ENCODE measurements at regions not wholly inside any gene's neighbourhood (a gene's known extent, or its start where the extent isn't known, plus 50 kb on each side); places are given as distances from the start of the nearest gene placed in this dataset.
"Not testable (repeated sequence)": the region's sequence is repeated elsewhere in the genome, so short reads cannot be mapped to it uniquely, and the experiment has no call there.

GRCh38 chr1:143905214-143906179, 66.3 kb downstream of the FAM72C start:
- peak; percentile 85 for DNase-seq

GRCh38 chr1:143904622-143904979, 67.2 kb downstream of the FAM72C start:
- DNase-seq, result not testable (repeated sequence)

DNA sequence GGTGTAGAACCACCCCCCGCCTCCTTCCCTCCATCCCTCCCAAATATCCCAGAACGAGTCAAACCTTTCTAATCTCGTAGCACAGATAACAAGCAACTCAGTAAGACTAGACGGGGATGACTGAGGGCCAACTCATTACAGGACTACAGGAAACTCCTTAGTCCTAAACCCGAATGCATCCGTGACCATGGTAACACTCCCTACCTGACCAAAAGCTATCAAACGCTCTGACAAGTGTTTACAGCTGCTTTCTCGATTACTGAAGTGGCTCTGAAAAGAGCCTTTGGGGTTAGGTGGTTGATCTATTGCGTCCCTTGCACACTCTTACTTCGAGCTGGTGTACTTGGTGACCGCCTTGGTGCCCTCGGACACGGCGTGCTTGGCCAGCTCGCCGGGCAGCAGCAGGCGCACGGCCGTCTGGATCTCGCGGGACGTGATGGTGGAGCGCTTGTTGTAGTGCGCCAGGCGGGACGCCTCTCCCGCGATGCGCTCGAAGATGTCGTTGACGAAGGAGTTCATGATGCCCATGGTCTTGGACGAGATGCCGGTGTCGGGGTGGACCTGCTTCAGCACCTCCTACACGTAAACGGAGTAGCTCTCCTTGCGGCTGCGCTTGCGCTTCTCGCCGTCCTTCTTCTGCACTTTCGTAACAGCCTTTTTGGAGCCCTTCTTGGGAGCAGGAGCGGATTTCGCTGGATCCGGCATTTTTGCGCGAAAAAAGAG, 67.7 kb downstream of the FAM72C start:
- peak; percentile 25 for DNase-seq

- DNase-seq, result not testable (repeated sequence)
Observed at GRCh38 chr1:143896377-143896776, 75.4 kb downstream of the FAM72C start.

- peak; percentile 34 for DNase-seq
Observed at GRCh38 chr1:143884932-143885574, 86.7 kb downstream of the FAM72C start.

DNA sequence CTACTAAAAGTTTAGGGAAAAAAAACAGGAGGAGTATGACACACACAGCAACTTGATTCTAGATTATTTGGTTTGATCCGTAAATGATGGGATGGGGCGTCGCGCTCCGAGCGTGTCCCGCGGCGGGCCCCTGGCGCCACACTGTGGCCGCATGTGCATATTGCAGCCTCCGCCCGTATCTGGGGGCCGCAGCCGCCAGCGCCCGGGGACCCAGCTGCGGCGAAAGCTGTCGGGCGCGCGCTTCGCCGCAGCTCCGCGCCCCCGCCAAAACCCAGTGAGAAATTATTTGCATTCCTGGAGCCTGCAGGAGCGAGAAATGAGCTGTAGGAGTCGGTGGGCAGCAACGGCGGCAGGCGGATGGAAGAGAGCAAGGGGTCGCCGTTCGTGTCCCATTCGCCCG, 87.3 kb downstream of the FAM72C start:
- not testable (repeated sequence) for DNase-seq

- DNase-seq, result not testable (repeated sequence)
Observed at GRCh38 chr1:143879757-143880536, 91.8 kb downstream of the FAM72C start.

GRCh38 chr1:143875947-143876346, 95.8 kb downstream of the FAM72C start:
- not testable (repeated sequence) for DNase-seq

DNA sequence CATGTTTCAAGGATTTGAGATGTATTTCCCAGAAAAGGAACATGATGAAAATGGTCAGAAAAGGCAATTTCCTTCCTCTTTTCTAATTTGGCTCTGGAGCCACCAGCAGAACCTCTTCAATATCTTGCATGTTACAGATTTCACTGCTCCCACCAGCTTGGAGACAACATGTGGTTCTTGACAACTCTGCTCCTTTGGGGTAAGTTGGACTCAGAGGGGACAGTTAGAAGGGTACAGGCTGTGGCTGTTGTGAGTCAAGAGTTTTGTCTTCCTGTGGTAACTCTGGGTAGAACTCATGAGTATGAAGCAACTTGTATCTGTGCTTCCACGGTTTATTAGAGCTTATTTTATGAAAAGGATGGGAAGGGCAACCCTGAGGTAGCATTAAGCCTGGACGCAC, 97.2 kb downstream of the FAM72C start:
- not testable (repeated sequence) for DNase-seq

DNA sequence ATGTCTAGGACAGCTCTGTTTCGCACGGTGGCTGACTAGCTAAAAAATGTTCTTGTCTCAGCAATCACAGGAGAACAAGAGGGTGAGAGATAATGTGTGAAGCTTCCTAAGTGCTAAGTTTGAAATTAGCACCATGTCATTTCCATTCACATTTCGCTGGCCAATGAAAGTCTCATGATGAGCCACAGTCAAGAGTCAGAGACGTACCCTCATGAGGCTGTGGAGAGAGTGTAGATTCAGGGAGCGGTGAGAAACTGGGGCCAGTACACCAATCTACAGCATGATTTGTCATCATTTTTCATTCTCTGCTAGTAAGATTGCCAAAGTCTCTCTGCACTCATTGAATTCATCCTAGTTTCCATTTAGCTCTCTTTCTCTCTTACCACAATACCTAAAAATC, 98.1 kb downstream of the FAM72C start:
- DNase-seq, result not testable (repeated sequence)

GRCh38 chr1:143870388-143870787, 101.4 kb downstream of the FAM72C start:
- not testable (repeated sequence) for DNase-seq

- DNase-seq, result not testable (repeated sequence)
Observed at GRCh38 chr1:143867590-143868220, 104.1 kb downstream of the FAM72C start.

DNA sequence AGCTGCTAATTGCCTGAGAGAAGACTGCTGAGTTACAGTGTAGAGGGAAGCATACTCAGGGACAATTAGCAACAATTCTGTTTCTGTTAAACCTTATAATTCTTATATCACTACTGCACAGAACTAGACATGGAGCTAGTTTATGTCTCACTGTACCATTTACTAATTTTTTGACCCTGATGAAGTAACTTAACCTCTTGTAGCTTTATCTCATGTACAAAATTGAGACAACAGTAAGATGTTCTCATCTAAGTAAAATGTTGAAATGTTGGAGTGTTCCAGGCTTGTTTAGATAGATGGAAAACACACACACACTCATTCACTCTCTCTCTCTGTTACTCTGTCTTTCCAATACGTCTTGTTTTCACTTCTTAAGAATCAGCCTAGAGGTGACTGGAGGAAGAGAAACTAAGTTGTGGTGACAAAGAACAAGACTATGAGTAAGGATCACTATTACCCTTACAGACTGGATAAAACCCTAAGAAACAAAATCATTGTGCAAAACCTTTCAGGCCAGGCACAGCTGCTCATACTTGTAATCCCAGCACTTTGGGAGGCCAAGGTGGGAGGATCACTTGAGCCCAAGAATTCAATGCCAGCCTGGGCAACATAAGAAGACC, 107.8 kb downstream of the FAM72C start:
- DNase-seq, result not testable (repeated sequence)

DNA sequence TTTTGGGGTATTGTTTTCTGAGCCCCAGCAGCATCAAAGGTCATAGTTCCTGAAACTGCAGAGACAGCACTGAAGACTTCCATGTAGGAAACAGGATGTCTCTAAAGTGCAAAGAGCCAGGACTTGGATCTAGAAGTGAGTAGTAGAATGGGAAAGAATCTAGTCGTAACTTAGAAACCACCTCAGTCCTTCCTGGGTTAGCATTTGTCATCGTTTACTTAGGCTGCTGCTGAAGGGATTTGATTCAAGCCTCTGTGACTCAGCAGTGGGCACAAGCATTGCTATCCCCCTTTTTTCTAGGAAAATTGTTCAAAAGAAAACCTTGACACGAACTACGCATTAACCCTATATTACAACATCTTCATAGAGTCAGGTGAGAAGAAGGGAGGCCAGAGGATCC, 109.1 kb downstream of the FAM72C start:
- not testable (repeated sequence) for DNase-seq

DNA sequence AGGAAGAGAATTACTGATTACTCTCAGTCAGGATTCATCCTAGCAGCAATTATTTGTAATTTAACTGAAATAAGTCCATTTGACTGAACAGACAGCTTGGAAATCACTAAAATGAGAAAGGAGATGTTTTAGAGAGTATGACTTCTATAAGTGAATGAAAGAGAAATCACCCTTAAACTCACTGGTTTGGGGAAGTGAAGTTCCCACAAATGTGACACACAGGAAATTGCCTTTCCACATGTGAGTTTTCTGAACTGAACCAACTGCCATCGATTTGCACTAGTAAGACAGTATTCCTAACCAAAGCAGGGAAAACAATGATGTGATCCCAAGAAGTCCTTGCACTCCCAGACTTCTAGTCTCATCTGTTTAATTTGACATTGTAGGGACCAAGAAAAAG, 110.5 kb downstream of the FAM72C start:
- DNase-seq, result not testable (repeated sequence)

DNA sequence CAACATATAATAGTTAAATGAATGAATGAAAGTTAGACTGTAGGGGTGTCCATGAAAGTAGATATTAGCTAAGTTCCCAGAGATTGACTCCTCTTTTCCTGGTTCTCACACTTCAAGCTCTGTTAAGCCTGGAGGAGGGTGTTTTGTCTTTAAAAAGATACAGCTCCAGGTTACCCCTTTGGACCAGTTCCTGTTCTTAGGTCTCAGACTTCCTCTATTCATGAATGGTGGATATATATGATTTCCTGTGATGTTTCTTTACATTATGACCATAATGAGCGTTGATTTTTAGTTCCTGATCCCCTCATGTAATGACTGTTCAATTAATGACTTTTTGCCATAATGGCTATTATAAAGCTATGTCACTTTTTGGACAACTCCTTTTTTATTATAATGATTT, 115.9 kb downstream of the FAM72C start:
- not testable (repeated sequence) for DNase-seq

DNA sequence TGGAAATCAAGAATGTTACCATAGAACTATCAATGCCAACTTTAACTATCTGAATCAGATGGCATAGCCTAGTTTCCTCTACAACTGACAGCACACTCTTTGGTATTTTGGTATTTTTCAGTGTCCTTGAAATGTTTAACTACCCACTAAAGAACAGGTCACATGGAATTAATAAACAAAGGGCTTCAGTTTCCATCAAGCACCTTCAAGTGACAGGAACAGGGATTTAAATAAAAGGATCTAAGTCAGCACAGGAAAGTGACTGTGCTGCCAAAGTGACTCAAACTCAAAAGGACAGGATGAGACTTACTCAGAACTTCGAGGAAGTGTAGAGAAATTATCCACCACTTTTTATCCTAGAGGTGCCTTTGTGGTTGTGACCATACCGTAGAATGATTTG, 117.7 kb downstream of the FAM72C start:
- not testable (repeated sequence) for DNase-seq

- not testable (repeated sequence) for DNase-seq
Observed at GRCh38 chr1:143850637-143851036, 121.1 kb downstream of the FAM72C start.

DNA sequence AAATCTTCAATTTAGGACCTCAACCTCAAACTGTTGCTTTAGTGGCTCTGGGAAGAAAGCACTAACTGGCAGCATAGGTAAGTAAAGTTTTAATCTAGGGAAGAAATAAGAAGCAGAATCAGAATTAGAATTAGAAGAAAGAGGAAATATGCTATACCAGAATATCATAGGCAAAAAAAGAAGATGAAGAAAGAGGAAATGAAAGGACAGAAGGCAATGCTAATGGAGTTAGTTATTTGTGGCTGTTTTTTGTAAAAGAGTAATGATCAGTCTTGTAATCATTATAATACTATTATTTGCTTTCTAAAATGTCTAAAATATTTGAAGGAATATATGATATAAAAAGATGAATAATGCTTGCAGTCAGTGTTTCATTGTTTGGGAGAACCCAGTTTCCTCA, 122.9 kb downstream of the FAM72C start:
- DNase-seq, result not testable (repeated sequence)

- DNase-seq, result not testable (repeated sequence)
Observed at GRCh38 chr1:143845193-143845592, 126.6 kb downstream of the FAM72C start.

DNA sequence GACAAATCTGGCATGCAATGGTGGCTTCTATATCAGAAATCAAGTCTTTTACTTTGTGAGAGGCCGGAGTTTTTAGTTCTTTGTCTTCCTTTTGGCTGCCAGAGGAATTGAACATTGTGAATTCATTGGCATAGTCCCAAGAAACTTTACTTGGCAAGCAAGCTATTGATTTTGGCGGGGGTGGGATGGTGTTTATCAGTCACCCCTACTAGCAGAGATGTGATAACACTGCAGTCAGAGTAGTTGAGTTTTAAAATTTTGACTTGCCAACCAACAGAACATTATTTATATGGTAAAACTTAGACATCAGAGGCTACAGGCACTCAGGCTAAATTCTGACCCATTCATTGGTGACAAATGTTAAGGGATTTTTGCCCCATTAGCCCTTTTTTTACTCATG, 129.7 kb downstream of the FAM72C start:
- DNase-seq, result not testable (repeated sequence)

All from NCI-H1105 treated with DMSO at 0.1 percent for 48 hours (cell line).